Fibroblast of skin of back (primary cell): ENCODE measurements at regions not wholly inside any gene's neighbourhood (a gene's known extent, or its start where the extent isn't known, plus 50 kb on each side); places are given as distances from the start of the nearest gene placed in this dataset.

ENCODE experiments used
- DNase-seq: peaks from one replicate; pipeline ENCODE4 v3.0.0-alpha.2; 2013

- DNase-seq, result no peak
Observed at GRCh38 chr13:106172176-106172905, 363.1 kb downstream of the EFNB2 start.

GRCh38 chr13:106163426-106163825, 372.0 kb downstream of the EFNB2 start:
- no peak for DNase-seq

GRCh38 chr13:106161146-106161545, 374.3 kb downstream of the EFNB2 start:
- no peak for DNase-seq

- no peak for DNase-seq
Observed at GRCh38 chr13:106159295-106160195, 375.9 kb downstream of the EFNB2 start.

- peak; percentile 100 for DNase-seq
Observed at GRCh38 chr13:106156468-106156867, 379.0 kb downstream of the EFNB2 start.

GRCh38 chr13:106155411-106155810, 380.1 kb downstream of the EFNB2 start:
- peak; percentile 92 for DNase-seq

GRCh38 chr13:106153876-106154275, 381.6 kb downstream of the EFNB2 start:
- no peak for DNase-seq

GRCh38 chr13:106153041-106153440, 382.4 kb downstream of the EFNB2 start:
- DNase-seq, result no peak

- DNase-seq, result no peak
Observed at GRCh38 chr13:106152047-106152446, 383.4 kb downstream of the EFNB2 start.

- peak; percentile 99 for DNase-seq
Observed at GRCh38 chr13:106151056-106151699, 384.3 kb downstream of the EFNB2 start.

- DNase-seq, result no peak
Observed at GRCh38 chr13:106145997-106146864, 389.2 kb downstream of the EFNB2 start.

- no peak for DNase-seq
Observed at GRCh38 chr13:106145070-106145469, 390.4 kb downstream of the EFNB2 start.

- no peak for DNase-seq
Observed at GRCh38 chr13:106143930-106144709, 391.3 kb downstream of the EFNB2 start.

- DNase-seq, result peak; percentile 82
Observed at GRCh38 chr13:106143392-106143791, 392.1 kb downstream of the EFNB2 start.

- no peak for DNase-seq
Observed at GRCh38 chr13:106140476-106140875, 395.0 kb downstream of the EFNB2 start.

- DNase-seq, result no peak
Observed at GRCh38 chr13:106139942-106140341, 395.5 kb downstream of the EFNB2 start.

GRCh38 chr13:106139377-106139776, 396.1 kb downstream of the EFNB2 start:
- no peak for DNase-seq

GRCh38 chr13:106138620-106139019, 396.8 kb downstream of the EFNB2 start:
- DNase-seq, result no peak

GRCh38 chr13:106133025-106133424, 402.4 kb downstream of the EFNB2 start:
- DNase-seq, result peak; percentile 96

- DNase-seq, result no peak
Observed at GRCh38 chr13:106132216-106132615, 403.2 kb downstream of the EFNB2 start.

GRCh38 chr13:106129993-106130392, 405.5 kb downstream of the EFNB2 start:
- DNase-seq, result no peak
